Esophagus mucosa (tissue), 1 donor: ENCODE measurements at regions not wholly inside any gene's neighbourhood (a gene's known extent, or its start where the extent isn't known, plus 50 kb on each side); places are given as distances from the start of the nearest gene placed in this dataset.
"Not testable (repeated sequence)": the region's sequence is repeated elsewhere in the genome, so short reads cannot be mapped to it uniquely, and the experiment has no call there.

ENCODE experiments used
- ATAC-seq: fragments of 200-7000 bp; cut with Tn5 transposase; one replicate; pipeline ENCODE4 v1.9.1; 2020
- donor health status: DM: yes; HTN: yes; CAD: no.

DNA sequence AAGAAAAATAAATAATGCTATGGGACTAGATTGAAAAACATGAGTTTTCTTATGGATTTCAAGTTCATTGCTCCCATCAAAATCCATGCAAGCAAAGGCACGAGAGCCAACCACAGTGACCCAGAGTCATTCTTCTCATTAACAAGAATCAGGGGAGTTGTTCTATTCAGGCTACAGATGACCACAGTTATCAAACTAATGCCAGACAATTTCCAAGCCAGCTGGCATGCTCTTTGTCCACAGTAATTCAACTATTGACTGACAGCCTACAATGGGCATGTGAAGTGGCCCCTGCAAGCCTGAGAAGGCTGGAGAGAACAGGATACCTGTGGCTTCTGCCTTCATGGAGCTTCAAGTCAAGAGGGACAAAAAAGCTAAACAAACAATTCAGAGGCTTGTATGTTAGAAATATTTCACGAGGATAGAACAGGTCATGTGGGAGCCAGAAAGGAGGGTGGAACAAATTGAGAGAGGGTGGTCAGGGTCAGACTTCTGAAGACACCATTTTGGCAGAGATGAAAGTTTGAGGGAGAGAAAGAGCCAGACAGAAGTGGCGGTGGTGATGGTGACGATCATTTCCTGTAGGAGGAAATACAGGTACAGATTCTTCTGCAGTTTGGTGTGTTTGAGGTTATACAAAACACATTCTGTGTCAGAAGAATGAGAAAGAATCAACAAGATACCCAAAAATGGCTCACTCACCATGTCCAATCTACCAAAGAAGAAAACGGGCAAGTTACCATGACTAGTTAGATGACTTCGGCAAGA is 732.4 kb downstream of the RNF144A start:
- no peak for ATAC-seq

DNA sequence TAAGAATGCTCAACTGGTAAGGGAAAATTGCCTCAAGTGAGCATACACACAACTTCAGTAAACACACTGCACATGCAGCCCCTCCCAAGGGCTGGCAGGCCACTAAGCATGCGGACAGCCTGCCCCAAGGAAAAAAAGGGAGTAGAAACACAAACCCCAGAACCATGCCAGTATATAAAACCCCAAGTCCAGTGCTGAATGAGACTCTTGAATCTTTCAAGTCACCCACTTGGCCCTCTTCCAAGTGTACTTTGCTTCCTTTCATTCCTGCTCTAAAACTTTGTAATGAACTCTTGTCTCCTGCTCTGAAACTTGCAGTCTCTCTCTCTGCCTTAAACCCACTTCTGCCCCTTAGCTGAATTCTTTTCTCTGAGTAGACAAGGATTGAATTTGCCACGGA is 736.4 kb downstream of the RNF144A start:
- no peak for ATAC-seq

DNA sequence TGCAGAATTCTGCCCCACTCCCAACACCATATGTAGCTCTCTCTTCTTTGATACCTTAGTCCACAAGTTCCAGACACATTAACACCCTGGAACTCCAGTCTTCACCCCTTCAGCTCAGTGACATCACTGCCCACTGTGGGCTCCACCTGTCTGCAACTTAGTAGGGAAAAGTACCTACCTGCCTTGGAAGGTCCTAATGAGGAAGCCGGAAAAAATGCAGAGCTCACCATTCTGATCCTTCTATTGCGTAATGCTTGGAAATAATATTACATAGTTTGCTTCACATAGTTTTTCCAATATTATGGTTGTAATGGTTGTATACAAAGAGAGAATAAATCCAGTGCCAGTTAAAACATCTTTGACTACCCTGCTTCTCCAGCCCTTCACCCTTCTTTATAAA is 738.4 kb downstream of the RNF144A start:
- ATAC-seq = no peak

DNA sequence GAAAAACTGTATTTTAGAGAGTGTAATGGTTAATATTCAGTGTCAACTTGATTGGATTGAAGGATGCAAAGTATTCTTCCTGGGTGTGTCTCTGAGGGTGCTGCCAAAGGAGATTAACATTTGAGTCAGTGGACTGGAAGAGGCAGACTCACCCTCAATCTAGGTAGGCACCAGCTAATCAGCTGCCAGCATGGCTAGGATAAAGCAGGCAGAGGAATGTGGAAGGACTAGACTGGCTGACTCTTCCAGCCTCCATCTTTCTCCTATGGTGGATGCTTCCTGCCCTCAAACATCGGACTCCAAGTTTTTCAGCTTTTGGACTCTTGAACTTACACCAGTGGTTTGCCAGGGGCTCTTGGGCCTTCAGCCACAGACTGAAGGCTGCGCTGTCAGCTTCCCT is 740.3 kb downstream of the RNF144A start:
- not testable (repeated sequence) for ATAC-seq

DNA sequence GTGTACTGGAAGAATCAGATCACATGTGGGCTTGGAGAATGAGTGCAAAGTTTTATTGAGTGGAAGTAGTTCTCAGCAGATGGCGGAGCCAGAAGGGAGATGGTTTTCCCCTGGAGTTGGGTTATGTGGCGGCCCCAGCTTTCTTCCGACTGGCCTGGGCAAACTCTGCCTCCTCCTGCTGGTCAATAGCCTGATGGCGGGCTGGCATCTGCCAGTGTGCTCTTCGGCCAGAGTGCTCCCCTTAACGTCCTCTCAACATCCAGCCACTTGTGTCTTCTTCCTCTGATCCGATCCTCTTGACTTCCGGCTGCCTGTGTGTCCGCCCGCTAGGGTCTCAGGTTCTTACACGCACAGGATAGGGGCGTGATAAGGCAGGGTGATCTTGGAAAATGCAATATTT is 741.3 kb downstream of the RNF144A start:
- no peak for ATAC-seq

DNA sequence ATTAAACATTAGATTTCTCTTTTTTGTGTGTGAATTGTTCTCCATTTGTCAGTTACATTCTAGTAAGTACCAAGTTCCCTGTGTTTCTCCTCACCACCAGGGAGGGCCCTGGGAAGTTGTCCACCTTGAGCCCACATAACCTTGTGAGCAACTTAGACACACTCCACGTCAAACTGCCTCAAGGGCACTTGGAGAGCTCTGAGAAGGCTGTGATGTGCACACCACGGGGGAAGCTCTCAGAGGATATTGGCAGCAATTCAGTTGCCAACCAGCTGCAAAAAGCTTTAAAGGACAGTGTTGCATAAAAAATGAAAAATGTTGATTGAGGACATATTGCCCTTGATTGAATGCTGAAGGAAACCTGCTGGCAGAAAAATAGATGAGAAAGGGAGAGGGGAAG is 743.6 kb downstream of the RNF144A start:
- no peak for ATAC-seq

DNA sequence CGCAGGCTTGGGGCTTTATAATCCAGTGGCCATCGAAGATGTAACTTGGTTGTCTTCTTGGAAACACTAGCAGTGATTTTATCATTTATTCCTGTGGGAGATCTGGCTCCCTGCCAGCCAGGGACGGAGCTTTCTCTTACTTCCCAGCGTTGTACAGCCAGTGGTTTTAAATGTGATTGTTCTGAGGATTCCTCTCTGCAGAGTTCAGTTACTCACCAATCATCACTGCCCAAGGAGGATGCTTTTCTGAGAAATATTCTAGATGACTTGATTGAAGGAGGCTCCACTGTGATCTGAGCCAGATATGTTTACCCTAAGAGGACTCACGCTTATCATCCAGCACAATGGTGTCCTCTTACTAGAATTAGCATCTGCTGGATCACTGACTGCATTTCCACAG is 744.3 kb downstream of the RNF144A start:
- ATAC-seq = no peak

DNA sequence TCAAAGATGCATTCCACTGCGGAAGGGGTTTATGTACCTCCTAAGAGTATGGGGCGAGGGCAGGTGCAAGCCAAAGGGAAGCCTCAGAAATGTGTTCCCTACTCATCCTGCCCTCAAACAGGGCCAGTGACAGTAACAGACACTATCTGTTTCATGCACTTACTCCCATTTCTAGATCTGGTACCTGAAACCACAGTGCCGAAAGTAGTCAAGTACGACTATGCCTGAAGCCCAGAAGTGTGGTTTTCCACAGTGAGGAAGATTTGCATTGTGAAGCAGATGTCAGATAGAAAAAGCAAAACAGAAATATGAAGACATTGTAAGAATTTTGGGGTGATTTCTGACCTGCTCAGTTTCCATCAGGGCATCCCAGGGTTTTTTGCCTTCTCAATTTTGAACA is 748.7 kb downstream of the RNF144A start:
- no peak for ATAC-seq

DNA sequence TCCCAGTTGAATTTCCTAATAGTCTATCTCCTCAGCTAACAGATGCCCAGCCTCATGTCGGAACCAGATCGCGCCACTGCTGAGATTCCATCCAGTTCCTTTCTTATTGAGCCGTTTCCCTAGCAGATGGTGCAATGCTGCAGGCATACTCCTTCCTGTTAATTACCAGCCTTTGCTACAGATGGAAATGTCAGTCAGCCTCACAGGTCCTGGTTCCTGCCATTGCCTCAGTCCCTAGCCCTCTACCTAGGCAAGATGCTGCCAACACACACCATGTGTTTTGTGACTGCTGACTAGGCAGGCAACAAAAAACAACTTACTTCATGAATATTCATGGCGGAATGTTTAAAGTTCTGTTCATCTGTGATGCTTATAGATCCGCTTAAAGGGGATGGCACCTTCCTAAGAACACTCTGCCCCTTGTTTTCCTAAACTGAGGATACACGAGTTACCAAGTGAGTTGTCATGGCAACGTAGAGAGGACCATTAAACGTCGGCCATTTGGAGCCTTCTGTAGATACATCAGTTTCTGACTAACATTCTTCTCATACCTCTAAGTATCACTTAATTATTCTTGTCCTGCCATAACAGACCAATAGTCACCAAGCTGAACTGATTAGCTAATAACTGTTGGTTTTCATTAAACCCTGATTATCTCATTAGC is 749.5 kb downstream of the RNF144A start:
- ATAC-seq = no peak

DNA sequence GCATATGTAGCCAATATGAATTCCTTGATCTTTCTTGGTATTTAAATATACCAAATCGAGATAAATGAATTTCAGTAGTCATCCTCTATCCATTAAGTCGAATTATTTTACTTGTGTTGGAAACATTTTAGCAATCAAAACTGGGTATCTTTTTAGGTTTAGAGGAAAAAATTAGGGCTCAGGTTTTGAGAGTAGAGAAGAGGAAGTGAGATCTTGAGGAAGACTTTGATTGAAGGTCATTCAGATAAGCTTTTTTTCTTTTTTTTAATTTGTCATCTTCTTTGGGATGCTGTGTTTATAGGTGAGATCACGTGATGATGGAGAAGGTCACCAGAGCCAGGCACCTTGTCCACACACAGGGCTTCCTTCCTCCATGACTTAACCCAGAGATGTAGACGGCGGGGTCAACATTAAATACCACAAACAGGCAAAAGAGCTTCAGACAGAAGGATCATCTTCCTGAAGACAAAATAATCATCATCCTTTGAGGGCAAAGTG is 750.1 kb downstream of the RNF144A start:
- ATAC-seq = no peak

DNA sequence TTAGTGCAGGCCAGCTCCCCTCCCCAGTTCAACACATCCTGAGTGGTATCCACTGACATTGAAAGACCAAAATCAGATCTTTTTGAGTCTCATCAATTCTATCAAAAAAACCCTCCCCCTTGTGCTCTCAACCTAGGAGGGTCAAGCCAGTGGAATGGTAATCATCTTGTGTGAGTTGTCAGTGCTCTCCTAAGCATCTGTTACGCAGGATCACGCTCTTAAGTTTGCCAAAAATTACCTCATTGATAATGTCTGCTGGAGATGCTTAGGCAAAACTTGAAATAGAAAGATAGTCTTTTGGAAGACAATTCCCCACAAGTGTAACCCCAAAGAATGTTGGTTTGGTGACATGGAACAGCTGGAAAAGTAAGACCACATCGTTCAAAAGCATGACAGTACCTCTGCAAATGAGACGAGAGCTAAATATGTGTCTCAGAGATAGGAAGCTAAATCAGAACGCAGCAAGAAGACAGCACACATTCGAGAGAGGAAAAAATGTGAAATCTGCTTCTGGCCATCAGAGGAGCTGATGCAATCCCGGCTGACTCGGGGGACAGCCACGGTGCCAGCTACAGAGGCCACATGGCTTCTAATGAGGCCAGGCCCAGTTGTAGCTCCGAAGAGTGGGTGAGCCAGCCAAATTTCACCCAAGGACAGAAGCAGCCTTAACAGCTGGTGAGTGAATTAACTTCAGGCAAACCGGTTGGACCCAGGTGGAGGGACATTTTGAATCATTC is 753.9 kb downstream of the RNF144A start:
- no peak for ATAC-seq

DNA sequence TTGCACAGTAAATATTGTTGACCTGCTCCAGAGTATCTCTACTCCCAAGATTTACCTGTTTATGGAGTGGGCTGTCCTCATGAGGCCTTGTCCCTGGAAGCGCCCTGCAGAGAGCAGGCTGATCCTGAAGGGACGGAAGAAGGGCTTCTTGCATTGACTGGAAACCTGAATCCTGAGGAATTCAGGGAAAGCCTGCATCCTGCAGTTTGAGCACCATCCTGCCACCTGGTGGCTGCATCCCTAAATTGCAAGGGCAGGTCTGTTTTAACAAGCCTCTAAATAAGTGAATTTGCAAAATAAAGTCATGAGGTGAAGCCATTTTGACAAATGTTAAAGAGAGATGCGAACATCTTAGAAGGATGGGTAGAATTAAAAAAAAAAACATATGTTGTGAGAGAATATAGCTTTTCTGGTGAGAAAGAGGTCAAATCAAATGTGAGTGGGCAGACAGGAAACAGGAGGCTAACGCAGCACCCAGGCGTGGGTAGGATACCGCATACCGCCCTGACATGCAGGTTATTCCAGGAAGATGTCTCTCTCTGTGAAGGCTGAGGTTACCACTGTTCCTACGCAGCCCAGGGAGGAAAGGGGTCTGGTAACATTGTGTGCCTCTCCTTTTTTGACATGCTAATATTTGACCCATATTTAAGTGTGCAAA is 754.9 kb downstream of the RNF144A start:
- no peak for ATAC-seq

DNA sequence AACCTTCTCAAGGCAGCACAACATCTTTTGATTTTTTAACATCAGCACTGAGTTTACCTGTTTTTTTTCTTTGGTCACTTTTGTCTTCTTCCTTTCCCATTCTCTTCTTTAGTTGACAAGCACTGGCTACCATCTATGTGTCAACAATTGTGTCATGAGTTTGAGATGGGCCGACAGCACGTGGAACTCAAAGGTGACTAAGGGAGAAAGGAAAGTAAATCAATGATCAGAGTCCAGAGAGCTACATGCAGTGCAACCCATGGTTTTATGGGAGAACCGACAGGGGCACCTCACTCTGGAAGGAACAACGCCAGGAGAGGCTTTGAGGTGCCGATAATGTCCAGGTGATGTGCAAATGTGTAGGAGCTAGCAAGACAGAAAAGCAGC is 755.5 kb downstream of the RNF144A start:
- ATAC-seq = no peak

DNA sequence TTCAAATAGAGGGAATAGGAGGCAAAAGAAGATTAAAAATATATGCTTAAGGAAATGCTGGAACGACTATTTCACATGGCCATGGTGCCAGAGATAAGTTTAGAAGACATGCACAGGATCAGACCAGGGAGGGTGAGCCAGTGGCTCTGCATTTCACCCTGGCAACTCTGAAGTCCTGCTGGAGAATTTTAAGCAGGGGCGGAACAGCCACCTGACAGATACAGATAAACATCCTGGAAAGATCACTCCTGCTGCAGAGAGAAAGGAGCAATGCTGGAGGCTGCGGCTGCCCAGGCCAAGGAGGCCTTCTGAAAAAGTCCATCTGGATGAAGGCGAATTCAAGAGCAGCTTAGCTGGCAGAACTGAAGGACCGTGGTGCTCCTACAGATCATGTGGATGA is 755.9 kb downstream of the RNF144A start:
- ATAC-seq = no peak

DNA sequence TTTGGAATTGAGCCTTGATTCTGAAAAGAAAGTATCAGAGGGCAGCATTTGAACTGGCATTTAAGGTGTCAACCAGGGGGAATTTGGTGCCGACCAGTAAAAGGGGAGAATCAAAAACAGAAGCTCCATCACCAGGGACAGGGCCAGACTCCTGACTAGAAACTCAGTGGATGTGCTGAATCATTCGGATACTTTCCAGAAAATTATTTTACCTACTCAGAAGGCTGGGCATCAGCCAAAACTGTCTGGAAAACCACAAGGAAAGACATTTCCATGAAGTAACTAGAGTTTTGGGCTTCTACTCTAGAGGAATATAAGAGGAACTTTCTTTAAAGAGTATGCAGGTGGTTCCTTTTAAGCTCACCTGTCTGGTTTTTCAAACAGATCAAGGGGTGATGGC is 756.6 kb downstream of the RNF144A start:
- no peak for ATAC-seq

DNA sequence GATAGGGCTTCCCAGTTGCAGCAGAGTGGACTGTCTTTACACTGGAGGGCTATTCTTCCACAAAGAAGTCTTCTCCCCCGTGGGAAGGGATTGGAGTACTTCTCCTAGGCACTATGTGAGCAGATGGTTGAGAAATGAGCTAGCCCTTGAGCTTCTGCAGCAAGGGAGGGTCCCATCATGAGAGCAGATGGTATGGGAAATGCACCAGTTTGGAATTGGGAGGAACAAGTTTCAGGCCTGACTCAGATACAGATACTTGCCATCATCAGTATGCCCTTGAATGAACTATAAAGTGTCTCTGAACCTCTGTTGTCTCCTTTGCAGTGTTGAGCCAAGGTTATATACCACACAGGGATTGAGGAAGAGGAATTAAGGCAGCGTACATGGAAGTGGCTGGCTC is 757.4 kb downstream of the RNF144A start:
- ATAC-seq = no peak

DNA sequence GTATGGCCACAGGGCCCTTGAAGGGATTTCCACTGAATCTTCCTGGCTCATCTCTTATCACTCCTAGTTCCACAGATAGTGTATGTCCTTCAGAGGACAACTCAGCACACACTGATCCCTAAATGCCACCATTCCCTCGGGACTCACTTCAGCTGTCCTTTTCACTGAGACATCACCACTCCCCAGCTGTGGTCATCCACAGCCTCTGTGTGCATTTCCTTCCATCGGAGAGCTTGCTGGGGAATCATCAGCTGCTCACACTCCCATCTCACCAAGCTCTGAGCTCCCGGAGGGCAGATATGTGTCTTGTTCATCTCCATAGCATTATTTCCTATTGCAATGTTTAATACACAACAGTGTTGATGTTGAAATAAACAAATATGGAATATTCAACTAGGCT is 759.5 kb downstream of the RNF144A start:
- no peak for ATAC-seq

DNA sequence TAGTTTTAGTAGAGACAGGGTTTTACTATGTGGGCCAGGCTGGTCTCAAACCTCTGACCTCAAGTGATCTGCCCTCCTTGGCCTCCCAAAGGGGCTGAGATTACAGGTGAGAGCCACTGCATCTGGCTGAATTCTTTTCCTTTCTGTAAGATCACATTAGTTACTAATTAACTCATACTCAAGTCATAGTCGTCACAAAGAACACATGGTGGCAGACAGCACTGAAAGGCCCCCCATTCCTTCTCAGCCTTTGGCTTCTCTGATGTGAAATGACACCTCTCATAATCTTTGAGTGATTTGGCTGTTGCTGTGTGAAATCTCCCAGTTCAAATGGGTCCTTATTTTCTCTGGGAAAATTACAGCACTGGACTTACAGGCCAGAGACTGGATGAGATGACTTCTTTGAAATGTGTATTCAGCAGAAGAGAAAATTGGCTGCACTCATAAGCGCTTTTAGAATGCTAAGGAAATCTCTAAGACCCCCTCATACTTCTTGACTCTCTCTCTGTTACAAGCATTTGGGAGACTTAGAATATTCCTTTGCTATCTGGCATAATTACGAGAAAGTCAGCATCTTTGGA is 764.8 kb downstream of the RNF144A start:
- ATAC-seq = no peak

DNA sequence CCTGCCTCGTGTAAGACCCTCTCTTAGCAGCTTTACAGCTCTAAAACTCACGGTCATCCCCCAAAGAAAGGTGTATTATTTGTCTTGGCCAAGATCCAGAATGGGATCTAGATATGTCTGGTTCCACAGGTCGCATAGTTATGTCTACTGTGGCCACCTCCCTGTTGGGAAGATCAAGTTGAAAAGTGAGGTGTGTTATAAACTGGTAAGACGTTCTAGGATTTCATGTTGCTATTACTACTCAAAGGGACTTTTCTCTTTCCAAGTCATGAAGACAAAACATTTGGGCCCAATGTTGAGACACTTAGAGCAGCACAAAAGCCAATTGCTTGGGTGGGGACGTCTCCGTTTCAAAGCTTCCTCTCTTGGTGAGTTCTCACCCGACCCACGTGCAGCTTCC is 766.0 kb downstream of the RNF144A start:
- ATAC-seq = no peak

DNA sequence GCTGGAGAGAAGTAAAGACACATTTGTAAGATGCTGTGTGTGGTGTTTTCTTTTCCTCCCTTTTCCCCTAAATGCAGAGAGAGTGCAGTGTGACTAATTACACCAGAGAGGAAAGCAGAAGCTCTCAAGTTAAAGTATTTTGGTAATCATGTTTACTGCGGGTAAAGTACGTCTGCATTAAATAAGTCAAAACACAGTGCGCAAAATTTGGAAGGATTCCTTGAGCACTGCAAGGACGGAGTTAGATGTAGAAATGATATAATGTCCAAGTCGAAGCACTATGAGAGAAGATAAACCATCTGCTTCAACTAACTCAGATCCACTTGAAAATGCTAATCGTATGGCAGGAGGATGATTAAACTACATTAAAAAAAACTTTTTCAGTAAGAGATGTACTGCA is 766.5 kb downstream of the RNF144A start:
- no peak for ATAC-seq

DNA sequence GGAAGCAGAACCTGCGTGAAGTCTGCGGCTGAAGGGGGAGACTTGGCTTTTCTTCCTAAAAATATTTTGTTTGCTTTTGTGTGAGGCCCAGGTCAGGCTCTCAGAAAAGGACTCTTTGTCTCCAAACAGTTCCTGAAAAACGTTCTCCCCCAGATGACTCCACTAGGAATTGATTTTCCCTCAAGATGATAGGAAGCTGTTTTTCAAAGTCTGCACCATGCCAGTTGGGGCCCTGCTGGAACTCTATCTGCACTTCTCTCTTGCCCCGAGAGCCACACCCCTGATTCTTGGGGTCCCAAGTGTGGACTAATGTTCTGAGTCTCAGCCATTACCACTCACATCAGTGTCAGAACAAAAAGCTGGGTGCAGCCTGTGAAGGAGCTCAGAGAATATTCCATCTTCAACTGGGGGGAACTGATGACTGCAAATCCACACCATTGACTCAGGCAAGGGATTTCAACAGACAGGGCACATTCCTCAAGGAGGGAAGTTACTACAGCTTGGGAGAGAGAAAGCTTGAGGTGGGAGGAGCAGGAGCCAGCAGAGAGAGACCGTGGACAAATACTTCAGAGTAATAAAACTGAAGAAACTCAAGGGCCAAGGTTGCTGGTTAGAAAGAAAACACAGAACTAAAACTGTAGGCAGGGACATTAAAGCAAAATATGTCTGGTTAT is 768.3 kb downstream of the RNF144A start:
- no peak for ATAC-seq

DNA sequence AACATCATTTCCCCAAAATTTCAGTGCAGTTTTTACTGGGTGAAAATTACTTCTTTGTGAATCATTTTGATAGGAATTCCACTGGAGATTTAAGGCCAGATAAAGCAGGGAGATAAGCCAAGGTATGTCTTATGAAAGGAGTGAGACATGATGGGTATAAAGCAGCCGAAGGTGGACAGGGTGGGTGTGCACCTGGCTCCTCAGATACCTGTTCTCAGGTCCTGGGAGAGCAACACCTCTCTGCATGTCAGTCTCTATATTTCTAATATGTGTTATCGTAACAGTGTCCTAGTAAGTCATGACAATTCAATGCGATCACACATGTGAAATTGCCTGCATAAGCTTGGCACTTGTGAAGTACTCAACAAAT is 768.8 kb downstream of the RNF144A start:
- no peak for ATAC-seq
